ENCODE measurements at regions not wholly inside any gene's neighbourhood (a gene's known extent, or its start where the extent isn't known, plus 50 kb on each side); places are given as distances from the start of the nearest gene placed in this dataset.

DNA sequence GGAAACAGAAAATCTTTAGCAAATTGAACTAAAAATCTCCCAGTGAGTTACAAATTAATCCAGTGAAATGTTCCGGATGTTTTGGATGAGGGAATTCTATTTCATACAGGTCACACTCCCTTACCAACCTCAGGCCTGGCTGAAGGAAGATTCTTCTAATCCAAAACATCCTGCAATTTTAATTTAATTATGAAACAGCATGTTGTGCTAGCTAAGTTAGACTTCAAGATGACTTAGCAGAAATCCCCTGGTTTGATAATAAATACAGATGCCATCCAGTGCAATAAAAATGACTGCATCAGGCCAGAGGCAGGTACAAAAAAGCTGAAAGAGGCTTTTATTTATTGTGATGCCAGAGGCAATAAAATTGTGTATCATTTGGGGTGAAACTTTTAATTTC is 96.7 kb upstream of the CLDN10 start:
- TF ChIP-seq, protein P1, sequence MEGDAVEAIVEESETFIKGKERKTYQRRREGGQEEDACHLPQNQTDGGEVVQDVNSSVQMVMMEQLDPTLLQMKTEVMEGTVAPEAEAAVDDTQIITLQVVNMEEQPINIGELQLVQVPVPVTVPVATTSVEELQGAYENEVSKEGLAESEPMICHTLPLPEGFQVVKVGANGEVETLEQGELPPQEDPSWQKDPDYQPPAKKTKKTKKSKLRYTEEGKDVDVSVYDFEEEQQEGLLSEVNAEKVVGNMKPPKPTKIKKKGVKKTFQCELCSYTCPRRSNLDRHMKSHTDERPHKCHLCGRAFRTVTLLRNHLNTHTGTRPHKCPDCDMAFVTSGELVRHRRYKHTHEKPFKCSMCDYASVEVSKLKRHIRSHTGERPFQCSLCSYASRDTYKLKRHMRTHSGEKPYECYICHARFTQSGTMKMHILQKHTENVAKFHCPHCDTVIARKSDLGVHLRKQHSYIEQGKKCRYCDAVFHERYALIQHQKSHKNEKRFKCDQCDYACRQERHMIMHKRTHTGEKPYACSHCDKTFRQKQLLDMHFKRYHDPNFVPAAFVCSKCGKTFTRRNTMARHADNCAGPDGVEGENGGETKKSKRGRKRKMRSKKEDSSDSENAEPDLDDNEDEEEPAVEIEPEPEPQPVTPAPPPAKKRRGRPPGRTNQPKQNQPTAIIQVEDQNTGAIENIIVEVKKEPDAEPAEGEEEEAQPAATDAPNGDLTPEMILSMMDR (IDR thresholded peaks at IDR 0.05; ENCODE audit: unreplicated experiment), result no peak
- Mint-ChIP-seq H3K4me3 (ENCODE audit: low read depth) (no peak overlapping the region), H3K4me1 (ENCODE audit: low read depth) (no peaks in the 10 kb centered on the region), H3K27me3 (peaks cover 3% of the 10 kb centered on the region), H3K9me3 (ENCODE audit: low read depth) (peaks cover 16% of the 10 kb centered on the region), H3K36me3 (ENCODE audit: insufficient read depth) (peaks cover 3% of the 10 kb centered on the region), H3K27ac (no peak overlapping the region)
- DNase-seq (ENCODE audit: low spot score, unreplicated experiment), result no peak

DNA sequence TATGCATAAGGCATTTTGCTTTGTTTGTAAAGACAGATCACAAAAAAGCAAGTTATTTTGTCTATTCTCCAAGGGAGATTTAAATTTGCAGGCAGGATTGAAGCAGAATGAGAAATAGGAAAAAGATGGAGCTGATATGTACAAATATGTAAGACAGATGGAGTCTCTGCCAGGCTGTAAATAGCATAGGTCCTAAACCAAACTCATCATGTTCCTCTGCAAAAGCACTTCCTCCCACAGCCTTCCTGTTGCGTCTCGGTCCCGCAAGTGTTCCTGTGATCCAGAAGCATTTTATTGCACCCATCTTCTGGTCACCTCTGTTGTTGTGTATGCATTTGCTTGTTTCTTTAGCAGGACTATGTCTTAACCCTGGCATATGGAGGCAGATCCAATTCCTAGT is 95.7 kb upstream of the CLDN10 start:
- no peak overlapping the region for H3K27ac Mint-ChIP-seq
- no peak overlapping the region for H3K4me3 Mint-ChIP-seq (ENCODE audit: low read depth)
- H3K36me3 Mint-ChIP-seq (ENCODE audit: insufficient read depth), result peaks cover 3% of the 10 kb centered on the region
- H3K9me3 Mint-ChIP-seq (ENCODE audit: low read depth), result peaks cover 19% of the 10 kb centered on the region
- H3K27me3 Mint-ChIP-seq, result peaks cover 3% of the 10 kb centered on the region
- TF ChIP-seq, protein P1 (IDR thresholded peaks at IDR 0.05; ENCODE audit: unreplicated experiment), result no peak
- no peaks in the 10 kb centered on the region for H3K4me1 Mint-ChIP-seq (ENCODE audit: low read depth)
- DNase-seq (ENCODE audit: low spot score, unreplicated experiment), result no peak

DNA sequence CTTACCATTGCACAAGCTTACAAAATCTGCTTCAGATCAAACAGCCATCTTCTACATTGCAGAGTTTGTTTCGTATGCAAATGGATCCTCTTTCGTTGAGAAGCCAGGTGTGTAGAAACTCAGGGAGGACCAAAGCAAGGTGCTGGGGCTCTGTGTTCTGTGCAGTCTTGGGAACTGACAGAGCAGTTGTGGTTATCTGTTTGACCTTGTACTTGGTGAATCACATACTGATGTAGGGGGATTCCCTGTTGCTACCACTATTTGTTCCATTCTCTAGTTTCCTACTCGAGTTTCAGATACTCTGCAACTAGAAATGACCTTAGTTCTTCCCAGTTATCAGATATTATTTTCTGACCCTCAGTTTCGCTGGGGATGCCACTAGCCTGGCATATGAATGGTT is 95.2 kb upstream of the CLDN10 start:
- Mint-ChIP-seq H3K27ac (no peak overlapping the region), H3K4me1 (ENCODE audit: low read depth) (no peaks in the 10 kb centered on the region), H3K4me3 (ENCODE audit: low read depth) (no peak overlapping the region), H3K9me3 (ENCODE audit: low read depth) (peaks cover 19% of the 10 kb centered on the region), H3K36me3 (ENCODE audit: insufficient read depth) (peaks cover 3% of the 10 kb centered on the region), H3K27me3 (peaks cover 3% of the 10 kb centered on the region)
- TF ChIP-seq, protein P1 (IDR thresholded peaks at IDR 0.05; ENCODE audit: unreplicated experiment), result no peak
- DNase-seq (ENCODE audit: low spot score, unreplicated experiment), result no peak

DNA sequence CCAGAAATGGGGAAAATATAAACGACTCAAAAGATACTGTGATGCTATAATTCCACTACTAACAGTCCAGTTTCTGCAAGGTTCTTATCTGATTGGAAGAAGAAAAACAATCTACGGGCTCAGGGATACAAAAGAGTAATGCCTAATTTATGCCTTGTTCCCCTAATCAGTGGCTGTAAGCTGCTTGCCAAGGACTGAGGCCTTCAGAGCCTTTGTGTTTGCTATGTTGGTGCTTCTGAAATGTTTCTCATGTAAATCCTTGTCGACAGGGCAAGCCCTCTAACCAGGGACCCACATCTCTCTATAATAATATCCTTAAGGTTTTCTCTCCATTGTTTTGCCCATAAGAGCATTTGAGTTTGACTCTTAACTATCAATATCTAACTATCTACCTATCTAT is 89.7 kb upstream of the CLDN10 start:
- Mint-ChIP-seq H3K36me3 (ENCODE audit: insufficient read depth) (peaks cover 3% of the 10 kb centered on the region), H3K27ac (no peak overlapping the region)

DNA sequence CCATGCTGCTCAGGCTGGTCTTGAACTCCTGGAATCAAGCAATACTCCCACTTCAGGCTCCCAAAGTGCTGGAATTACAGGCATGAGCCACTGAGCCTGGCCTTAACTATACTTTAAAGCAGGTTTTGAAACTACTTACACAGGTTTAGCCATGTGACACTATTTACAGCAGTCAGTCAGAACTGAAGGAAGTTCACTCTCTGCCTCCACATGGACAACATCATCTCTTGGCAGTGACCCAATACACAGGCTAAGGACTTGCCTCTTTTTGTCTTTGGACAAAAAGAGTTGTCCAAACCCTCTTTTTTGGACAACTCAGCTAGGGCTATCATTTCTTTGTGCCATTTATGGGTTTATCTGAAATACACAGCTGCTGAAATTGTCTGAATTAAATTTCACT is 89.0 kb upstream of the CLDN10 start:
- no peak overlapping the region for H3K4me3 Mint-ChIP-seq (ENCODE audit: low read depth)

More for the DNA sequence above, 89.7 kb upstream of the CLDN10 start:
- H3K9me3 Mint-ChIP-seq (ENCODE audit: low read depth), result peaks cover 19% of the 10 kb centered on the region
- DNase-seq (ENCODE audit: low spot score, unreplicated experiment), result no peak
- no peak overlapping the region for H3K4me3 Mint-ChIP-seq (ENCODE audit: low read depth)
- no peaks in the 10 kb centered on the region for H3K4me1 Mint-ChIP-seq (ENCODE audit: low read depth)
- TF ChIP-seq, protein P1 (IDR thresholded peaks at IDR 0.05; ENCODE audit: unreplicated experiment), result no peak
- no peaks in the 10 kb centered on the region for H3K27me3 Mint-ChIP-seq

More for the DNA sequence above, 89.0 kb upstream of the CLDN10 start:
- DNase-seq (ENCODE audit: low spot score, unreplicated experiment), result no peak
- Mint-ChIP-seq H3K4me1 (ENCODE audit: low read depth) (no peaks in the 10 kb centered on the region), H3K27ac (no peak overlapping the region), H3K9me3 (ENCODE audit: low read depth) (peaks cover 18% of the 10 kb centered on the region), H3K27me3 (no peaks in the 10 kb centered on the region), H3K36me3 (ENCODE audit: insufficient read depth) (peaks cover 3% of the 10 kb centered on the region)
- TF ChIP-seq, protein P1 (IDR thresholded peaks at IDR 0.05; ENCODE audit: unreplicated experiment), result no peak
